Liver (tissue), 3 donors: ENCODE measurements at regions not wholly inside any gene's neighbourhood (a gene's known extent, or its start where the extent isn't known, plus 50 kb on each side); places are given as distances from the start of the nearest gene placed in this dataset.

Source experiments
- TAF1 ChIP-seq: conservative IDR thresholded peaks from 2 replicates; pipeline ENCODE4 v1.6.1; 2016; ENCODE audit warnings: antibody characterized with exemption, mild to moderate bottlenecking
- TF ChIP-seq, protein P1 (sequence below): fragments of 150-350 bp; IDR thresholded peaks from 2 replicates; pipeline ENCODE4 v1.5.1; 2017; ENCODE audit warnings: improper control_type of control experiment, low read depth, low read length; ENCODE audit not compliant: missing input control
- donor health status: healthy.
- donor health status: healthy.

DNA sequence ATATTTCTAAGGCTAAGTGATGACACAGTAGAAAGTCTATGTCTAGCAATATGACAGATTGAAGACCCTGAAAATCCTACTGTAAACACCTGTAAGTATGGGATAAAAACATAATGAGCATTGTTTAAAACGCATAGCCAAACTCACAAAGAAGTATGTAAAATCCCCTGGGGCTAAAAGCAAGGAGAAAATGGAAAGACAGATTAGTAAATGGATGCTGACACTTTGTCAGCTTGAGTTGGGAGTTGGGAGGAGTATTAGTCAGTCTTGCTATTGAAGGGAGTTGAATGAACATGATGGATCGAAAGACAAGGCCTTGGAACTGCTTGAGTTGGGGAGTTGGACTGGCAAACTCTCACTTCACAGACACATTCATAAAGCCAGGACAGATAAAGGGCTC, 79.0 kb upstream of the PRKD1 start:
- TF ChIP-seq, protein P1, sequence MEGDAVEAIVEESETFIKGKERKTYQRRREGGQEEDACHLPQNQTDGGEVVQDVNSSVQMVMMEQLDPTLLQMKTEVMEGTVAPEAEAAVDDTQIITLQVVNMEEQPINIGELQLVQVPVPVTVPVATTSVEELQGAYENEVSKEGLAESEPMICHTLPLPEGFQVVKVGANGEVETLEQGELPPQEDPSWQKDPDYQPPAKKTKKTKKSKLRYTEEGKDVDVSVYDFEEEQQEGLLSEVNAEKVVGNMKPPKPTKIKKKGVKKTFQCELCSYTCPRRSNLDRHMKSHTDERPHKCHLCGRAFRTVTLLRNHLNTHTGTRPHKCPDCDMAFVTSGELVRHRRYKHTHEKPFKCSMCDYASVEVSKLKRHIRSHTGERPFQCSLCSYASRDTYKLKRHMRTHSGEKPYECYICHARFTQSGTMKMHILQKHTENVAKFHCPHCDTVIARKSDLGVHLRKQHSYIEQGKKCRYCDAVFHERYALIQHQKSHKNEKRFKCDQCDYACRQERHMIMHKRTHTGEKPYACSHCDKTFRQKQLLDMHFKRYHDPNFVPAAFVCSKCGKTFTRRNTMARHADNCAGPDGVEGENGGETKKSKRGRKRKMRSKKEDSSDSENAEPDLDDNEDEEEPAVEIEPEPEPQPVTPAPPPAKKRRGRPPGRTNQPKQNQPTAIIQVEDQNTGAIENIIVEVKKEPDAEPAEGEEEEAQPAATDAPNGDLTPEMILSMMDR, result no peak
- TF ChIP-seq TAF1, result no peak
